ENCODE measurements at regions not wholly inside any gene's neighbourhood (a gene's known extent, or its start where the extent isn't known, plus 50 kb on each side); places are given as distances from the start of the nearest gene placed in this dataset.
"Not testable (repeated sequence)": the region's sequence is repeated elsewhere in the genome, so short reads cannot be mapped to it uniquely, and the experiment has no call there.

DNA sequence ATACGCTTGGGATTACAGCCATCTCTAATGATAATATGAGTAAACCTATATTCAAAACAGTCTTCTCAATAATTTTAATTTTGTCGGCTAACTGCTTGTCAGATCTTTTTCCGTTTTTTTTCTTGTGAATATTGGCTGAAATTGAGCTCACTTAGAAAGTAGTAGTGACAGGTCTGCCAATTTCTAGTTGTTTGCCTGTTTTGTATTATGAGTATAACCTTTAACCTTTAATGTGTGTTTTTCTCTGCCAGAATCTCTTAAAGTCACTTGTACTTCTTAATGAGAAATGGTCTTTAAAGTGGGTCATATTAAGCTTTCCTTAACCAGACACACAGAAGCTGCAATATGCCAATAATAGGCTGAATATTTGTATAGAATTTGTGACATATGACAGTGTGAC, 511.0 kb downstream of the CSNK1G3 start:
- H3K9ac ChIP-seq (ENCODE audit: low read length) = no peak overlapping the region
- H3K27me3 ChIP-seq (ENCODE audit: control insufficient read depth, insufficient read depth, low read length) = no peaks in the 10 kb centered on the region
- no peak overlapping the region for H3K4me3 ChIP-seq (ENCODE audit: low read length)
- H3K4me1 ChIP-seq (ENCODE audit: control insufficient read depth, insufficient read depth, low read length) = no peaks in the 10 kb centered on the region
- H3K36me3 ChIP-seq (ENCODE audit: control insufficient read depth, insufficient read depth, low read length) = no peaks in the 10 kb centered on the region
- H3K9me3 ChIP-seq (ENCODE audit: control insufficient read depth, low read length) = no peaks in the 10 kb centered on the region

DNA sequence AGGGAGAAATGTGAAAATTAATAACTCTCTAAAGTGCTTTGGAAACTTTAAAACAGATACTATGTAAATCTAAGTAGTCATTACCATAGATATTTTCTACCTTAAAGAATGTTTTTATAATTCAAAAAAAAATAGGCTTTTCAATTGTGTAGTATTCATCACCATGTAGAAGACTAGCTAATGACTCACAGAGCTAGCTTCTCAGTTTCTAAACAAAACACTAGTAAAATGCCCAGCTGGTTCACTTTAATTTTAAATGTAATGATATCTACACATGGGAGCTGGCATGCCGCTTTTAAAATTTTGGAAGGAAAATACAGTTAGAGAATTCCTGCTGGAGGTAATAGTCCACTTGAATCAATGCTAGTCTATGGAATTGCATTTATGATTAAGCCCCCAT, 509.8 kb downstream of the CSNK1G3 start:
- Histone ChIP-seq H3K36me3 (ENCODE audit: control insufficient read depth, insufficient read depth, low read length) (no peaks in the 10 kb centered on the region), H3K9me3 (ENCODE audit: control insufficient read depth, low read length) (no peaks in the 10 kb centered on the region), H3K27me3 (ENCODE audit: control insufficient read depth, insufficient read depth, low read length) (no peaks in the 10 kb centered on the region), H3K9ac (ENCODE audit: low read length) (no peak overlapping the region), H3K4me3 (ENCODE audit: low read length) (no peak overlapping the region), H3K4me1 (ENCODE audit: control insufficient read depth, insufficient read depth, low read length) (no peaks in the 10 kb centered on the region)

DNA sequence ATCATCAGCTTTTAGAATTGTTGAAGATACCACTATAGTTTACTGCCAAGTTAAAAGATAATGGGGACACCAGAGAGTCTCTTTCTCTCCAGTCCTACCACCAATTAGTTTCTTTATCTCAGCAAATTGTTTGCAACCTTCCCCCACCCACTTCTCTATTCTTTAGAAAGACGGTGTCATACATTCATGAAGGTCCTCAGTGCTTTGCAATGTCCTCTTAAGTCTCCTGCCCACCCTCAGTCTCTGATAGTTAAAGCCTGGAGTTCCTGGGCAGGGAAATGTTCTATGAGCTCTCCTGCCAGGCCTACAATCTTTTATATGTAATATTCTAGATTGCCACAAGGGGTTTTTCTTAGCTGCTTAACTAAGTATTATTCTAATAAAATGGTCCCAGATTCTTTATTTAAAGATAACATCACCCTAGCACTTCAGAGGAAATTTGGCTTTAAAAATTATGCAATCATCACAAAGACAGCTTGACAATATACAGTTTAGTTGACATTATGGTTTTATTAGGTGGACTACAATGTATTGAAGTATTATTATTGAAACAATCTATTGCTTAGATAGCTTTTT, 509.2 kb downstream of the CSNK1G3 start:
- H3K4me3 ChIP-seq (ENCODE audit: low read length) = no peak overlapping the region
- no peaks in the 10 kb centered on the region for H3K36me3 ChIP-seq (ENCODE audit: control insufficient read depth, insufficient read depth, low read length)
- no peaks in the 10 kb centered on the region for H3K27me3 ChIP-seq (ENCODE audit: control insufficient read depth, insufficient read depth, low read length)
- H3K4me1 ChIP-seq (ENCODE audit: control insufficient read depth, insufficient read depth, low read length) = no peaks in the 10 kb centered on the region
- no peaks in the 10 kb centered on the region for H3K9me3 ChIP-seq (ENCODE audit: control insufficient read depth, low read length)
- no peak overlapping the region for H3K9ac ChIP-seq (ENCODE audit: low read length)

DNA sequence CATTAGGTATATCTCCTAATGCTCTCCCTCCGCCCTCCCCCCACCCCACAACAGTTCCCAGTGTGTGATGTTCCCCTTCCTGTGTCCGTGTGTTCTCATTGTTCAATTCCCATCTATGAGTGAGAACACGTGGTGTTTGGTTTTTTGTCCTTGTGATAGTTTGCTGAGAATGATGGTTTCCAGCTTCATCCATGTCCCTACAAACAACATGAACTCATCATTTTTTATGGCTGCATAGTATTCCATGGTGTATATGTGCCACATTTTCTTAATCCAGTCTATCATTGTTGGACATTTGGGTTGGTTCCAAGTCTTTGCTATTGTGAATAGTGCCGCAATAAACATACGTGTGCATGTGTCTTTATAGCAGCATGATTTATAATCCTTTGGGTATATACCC, 505.3 kb downstream of the CSNK1G3 start:
- H3K9me3 ChIP-seq (ENCODE audit: control insufficient read depth, low read length); H3K4me1 ChIP-seq (ENCODE audit: control insufficient read depth, insufficient read depth, low read length); H3K4me3 ChIP-seq (ENCODE audit: low read length); H3K36me3 ChIP-seq (ENCODE audit: control insufficient read depth, insufficient read depth, low read length); H3K9ac ChIP-seq (ENCODE audit: low read length); H3K27me3 ChIP-seq (ENCODE audit: control insufficient read depth, insufficient read depth, low read length): not testable (repeated sequence)

DNA sequence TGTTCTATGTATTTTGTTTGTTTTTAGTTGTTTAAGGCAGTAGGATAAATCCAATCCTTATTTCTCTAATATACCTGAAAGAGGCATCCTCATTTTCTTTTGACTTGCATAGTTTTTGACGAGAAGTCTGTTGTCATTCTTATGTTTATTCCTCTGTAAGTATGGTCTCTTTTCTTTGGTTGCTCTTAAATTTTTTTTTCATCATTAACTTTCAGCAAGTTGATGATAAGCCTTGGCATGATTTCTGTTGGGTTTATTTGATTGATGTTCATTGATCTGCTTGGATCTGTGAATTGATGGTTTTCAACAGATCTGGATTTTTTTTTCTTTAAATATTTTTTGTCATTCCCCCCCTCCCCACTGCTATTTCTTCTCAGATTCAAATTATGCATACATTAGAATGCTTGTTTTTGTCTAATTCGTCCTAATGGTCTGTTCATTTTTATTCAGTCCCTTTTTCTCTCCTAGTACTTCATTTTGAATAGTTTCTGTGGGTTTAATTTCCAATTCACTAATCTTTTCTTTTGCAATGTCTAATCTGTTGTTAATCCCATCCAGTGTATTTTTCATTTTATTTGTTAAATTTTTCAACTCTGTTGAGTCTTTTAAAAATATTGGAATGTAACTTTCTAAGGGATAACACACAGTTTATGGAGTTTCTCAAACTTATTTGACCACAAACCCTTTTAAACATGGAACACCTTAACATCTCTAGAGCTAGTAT, 495.9 kb downstream of the CSNK1G3 start:
- no peaks in the 10 kb centered on the region for H3K4me1 ChIP-seq (ENCODE audit: control insufficient read depth, insufficient read depth, low read length)
- no peak overlapping the region for H3K9ac ChIP-seq (ENCODE audit: low read length)
- H3K4me3 ChIP-seq (ENCODE audit: low read length) = no peak overlapping the region
- H3K9me3 ChIP-seq (ENCODE audit: control insufficient read depth, low read length) = no peaks in the 10 kb centered on the region
- no peaks in the 10 kb centered on the region for H3K27me3 ChIP-seq (ENCODE audit: control insufficient read depth, insufficient read depth, low read length)
- H3K36me3 ChIP-seq (ENCODE audit: control insufficient read depth, insufficient read depth, low read length) = no peaks in the 10 kb centered on the region

DNA sequence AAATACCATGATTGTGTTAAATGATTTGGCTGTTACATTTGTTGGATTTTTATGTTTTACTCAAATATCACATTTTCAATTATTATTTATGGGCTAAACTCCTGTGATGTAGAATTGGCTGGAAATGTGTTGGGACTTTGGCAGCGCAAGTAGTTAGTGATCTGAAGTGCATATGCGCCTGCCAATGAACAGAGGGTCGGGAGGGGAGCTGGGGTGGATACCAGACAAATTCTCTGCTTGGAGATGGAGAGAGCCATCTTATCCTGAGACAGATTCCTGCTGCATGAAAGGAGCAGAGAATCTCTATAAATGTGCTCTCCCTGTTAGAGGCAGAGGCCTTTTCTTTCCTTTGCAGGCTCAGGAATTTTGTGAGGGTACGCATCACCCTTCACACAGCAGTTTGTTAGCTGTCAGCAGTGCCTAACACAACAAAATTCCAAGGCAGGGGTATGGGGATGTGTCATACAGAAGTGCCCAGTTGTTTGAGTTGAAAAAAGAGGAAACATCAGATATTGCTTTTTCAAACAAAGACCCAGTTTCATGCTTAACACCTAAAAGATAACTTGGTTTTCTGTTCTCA, 489.1 kb downstream of the CSNK1G3 start:
- no peak overlapping the region for H3K4me3 ChIP-seq (ENCODE audit: low read length)

DNA sequence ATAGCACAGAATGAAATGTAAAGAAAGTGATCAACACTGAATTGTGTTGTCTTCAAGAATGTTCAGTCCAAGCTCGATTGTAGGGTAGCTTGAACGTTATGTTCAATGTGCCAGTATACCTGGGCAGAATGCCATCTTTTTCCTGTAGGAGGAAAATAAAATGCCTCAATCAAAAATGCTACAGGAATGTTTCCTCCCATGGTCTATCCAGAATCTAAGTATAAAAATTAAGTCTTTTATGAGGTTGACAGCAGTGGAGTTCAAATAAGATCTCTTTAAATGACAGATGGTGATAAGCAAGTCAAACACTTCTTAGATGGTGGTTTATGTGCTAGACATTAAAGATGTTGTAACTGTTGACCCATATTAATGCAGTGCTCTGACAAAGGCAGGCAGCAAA, 488.6 kb downstream of the CSNK1G3 start:
- H3K4me1 ChIP-seq (ENCODE audit: control insufficient read depth, insufficient read depth, low read length) = no peaks in the 10 kb centered on the region
- no peak overlapping the region for H3K4me3 ChIP-seq (ENCODE audit: low read length)
- H3K27me3 ChIP-seq (ENCODE audit: control insufficient read depth, insufficient read depth, low read length) = no peaks in the 10 kb centered on the region
- no peaks in the 10 kb centered on the region for H3K9me3 ChIP-seq (ENCODE audit: control insufficient read depth, low read length)
- H3K36me3 ChIP-seq (ENCODE audit: control insufficient read depth, insufficient read depth, low read length) = no peaks in the 10 kb centered on the region
- no peak overlapping the region for H3K9ac ChIP-seq (ENCODE audit: low read length)

More for the DNA sequence above, 489.1 kb downstream of the CSNK1G3 start:
- Histone ChIP-seq H3K4me1 (ENCODE audit: control insufficient read depth, insufficient read depth, low read length) (no peaks in the 10 kb centered on the region), H3K9ac (ENCODE audit: low read length) (no peak overlapping the region), H3K27me3 (ENCODE audit: control insufficient read depth, insufficient read depth, low read length) (no peaks in the 10 kb centered on the region), H3K9me3 (ENCODE audit: control insufficient read depth, low read length) (no peaks in the 10 kb centered on the region), H3K36me3 (ENCODE audit: control insufficient read depth, insufficient read depth, low read length) (no peaks in the 10 kb centered on the region)

DNA sequence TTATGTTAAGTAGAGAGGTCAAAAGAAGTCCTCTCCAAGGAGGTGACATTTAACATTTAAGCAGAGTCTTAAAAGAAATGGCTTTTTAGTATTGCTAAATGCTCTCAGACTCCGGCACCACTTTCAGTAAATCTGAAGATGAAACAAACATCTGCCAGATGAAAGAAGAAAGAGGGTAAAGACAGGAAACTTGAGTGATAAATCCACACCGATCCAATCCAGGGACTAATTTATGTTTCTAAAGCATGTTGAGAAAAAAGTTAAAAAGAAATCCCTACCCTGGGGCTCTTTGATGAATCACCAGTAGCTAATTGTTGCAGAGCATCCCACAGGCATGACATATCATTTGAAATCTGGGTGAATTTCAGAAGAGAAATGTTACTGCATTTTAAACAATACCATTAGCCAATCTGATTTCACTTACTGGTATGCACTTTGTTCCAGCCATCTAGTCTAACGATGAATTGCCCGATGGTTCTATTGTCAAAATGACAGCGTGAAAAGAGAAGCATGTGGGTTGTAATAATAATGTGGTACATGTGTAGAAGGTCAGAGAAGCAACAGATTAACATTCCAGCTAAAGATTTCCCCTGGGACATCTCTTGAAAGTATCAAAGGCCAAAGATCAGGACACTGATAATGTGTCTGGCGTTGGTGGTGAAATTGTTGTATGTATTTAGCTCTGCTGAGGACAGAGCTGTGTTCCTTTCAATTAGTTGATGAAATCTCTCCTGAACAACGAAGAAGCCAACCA, 485.7 kb downstream of the CSNK1G3 start:
- Histone ChIP-seq H3K36me3 (ENCODE audit: control insufficient read depth, insufficient read depth, low read length) (no peaks in the 10 kb centered on the region), H3K9me3 (ENCODE audit: control insufficient read depth, low read length) (no peaks in the 10 kb centered on the region), H3K27me3 (ENCODE audit: control insufficient read depth, insufficient read depth, low read length) (no peaks in the 10 kb centered on the region)

DNA sequence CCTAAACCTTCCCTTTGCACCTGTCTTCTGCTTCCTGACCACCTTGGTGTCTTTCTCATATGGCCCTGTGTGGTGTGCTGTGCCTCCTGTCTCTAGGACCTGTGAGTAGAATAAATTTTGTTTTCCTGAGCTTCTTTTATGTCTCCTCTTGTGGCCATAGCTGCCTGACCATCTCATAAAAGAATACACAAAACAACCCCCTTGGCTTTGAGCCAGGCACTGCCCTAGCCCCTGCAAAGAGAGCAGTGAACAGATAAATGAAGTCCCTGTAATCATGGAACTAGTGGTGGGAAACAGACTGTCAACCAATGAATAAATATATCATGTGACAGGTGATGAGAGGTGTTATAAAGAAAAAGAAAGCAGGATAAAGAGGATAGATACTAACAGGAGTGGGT, 485.1 kb downstream of the CSNK1G3 start:
- H3K4me1 ChIP-seq (ENCODE audit: control insufficient read depth, insufficient read depth, low read length) = no peaks in the 10 kb centered on the region
- no peaks in the 10 kb centered on the region for H3K27me3 ChIP-seq (ENCODE audit: control insufficient read depth, insufficient read depth, low read length)
- H3K9me3 ChIP-seq (ENCODE audit: control insufficient read depth, low read length) = no peaks in the 10 kb centered on the region
- no peak overlapping the region for H3K4me3 ChIP-seq (ENCODE audit: low read length)
- H3K9ac ChIP-seq (ENCODE audit: low read length) = no peak overlapping the region
- H3K36me3 ChIP-seq (ENCODE audit: control insufficient read depth, insufficient read depth, low read length) = no peaks in the 10 kb centered on the region

More for the DNA sequence above, 485.7 kb downstream of the CSNK1G3 start:
- H3K4me1 ChIP-seq (ENCODE audit: control insufficient read depth, insufficient read depth, low read length) = no peaks in the 10 kb centered on the region
- H3K9ac ChIP-seq (ENCODE audit: low read length) = no peak overlapping the region
- H3K4me3 ChIP-seq (ENCODE audit: low read length) = no peak overlapping the region

DNA sequence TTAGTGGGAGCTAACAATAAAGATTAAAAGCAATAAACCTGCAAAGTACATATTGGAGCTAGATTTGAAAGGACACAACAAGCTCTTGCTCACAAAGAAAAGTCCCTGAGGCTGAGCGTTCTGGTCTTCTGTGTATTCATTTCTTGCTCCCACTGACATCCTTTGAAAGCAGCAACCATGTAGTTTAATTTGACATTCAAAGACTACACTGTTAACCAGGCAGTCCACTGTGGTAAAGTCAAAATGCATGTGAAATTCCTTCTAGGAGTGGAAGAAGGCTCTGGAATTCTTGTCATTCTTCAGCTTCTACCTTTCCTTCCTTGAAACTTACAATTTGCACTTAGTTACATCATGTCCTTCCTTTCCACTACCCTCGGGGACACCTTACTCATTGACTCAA, 480.7 kb downstream of the CSNK1G3 start:
- Histone ChIP-seq H3K9me3 (ENCODE audit: control insufficient read depth, low read length) (no peaks in the 10 kb centered on the region), H3K27me3 (ENCODE audit: control insufficient read depth, insufficient read depth, low read length) (no peaks in the 10 kb centered on the region), H3K4me3 (ENCODE audit: low read length) (no peak overlapping the region), H3K36me3 (ENCODE audit: control insufficient read depth, insufficient read depth, low read length) (no peaks in the 10 kb centered on the region), H3K9ac (ENCODE audit: low read length) (no peak overlapping the region), H3K4me1 (ENCODE audit: control insufficient read depth, insufficient read depth, low read length) (no peaks in the 10 kb centered on the region)

DNA sequence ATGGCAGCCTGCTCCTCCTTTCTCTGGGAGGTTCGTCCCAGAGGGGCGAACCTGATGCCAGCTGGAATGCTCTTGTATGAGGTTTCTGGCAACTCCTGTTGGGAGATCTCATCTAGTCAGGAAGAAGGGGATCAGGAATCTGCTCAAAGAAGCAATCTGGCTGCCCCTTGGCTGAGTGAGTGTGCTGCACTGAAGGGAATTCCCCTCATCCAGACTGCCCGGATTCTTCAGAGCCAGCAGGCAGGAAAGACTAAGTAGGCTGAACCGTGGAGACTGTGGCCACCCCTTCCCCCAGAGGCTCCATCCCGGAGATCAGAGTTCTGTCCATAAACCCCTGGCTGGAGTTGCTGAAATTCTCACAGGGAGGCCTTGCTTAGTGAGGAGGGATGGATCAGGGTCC, 476.0 kb downstream of the CSNK1G3 start:
- H3K4me3 ChIP-seq (ENCODE audit: low read length) = no peak overlapping the region
- no peaks in the 10 kb centered on the region for H3K4me1 ChIP-seq (ENCODE audit: control insufficient read depth, insufficient read depth, low read length)
- no peaks in the 10 kb centered on the region for H3K36me3 ChIP-seq (ENCODE audit: control insufficient read depth, insufficient read depth, low read length)
- no peak overlapping the region for H3K9ac ChIP-seq (ENCODE audit: low read length)
- H3K9me3 ChIP-seq (ENCODE audit: control insufficient read depth, low read length) = no peaks in the 10 kb centered on the region
- H3K27me3 ChIP-seq (ENCODE audit: control insufficient read depth, insufficient read depth, low read length) = no peaks in the 10 kb centered on the region

DNA sequence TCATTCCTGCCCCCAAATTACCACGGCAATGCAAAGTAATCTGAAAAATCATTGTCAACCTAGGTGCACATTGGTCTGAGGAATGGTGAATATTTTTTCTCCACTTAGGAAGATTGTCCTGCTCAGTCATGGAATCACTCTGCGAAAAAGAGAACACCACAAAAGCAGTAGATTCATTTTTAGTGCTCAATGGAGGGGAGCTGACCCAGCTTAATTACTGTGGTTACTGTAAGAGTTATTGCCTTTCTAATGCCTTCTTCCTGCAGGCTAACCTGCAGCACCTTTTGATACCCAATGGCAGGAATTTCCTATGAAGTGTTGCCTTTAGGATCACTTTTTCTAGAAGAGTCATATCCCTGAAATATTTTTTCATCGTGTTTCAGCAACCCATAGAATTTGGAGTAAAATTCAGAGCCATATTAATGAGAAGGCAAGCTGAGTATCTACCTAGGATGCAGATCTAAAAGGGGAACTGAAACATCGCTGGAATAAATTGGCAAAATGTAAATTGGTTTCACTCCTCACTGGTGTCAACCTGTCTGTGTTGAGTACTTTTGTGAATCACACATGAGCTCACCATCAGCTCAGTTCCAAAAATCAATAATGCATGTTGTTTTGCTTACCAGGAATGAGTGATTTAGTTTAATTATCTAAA, 464.5 kb downstream of the CSNK1G3 start:
- H3K9ac ChIP-seq (ENCODE audit: low read length) = no peak overlapping the region

More for the DNA sequence above, 464.5 kb downstream of the CSNK1G3 start:
- H3K9me3 ChIP-seq (ENCODE audit: control insufficient read depth, low read length) = no peaks in the 10 kb centered on the region
- H3K36me3 ChIP-seq (ENCODE audit: control insufficient read depth, insufficient read depth, low read length) = no peaks in the 10 kb centered on the region
- no peaks in the 10 kb centered on the region for H3K27me3 ChIP-seq (ENCODE audit: control insufficient read depth, insufficient read depth, low read length)
- H3K4me3 ChIP-seq (ENCODE audit: low read length) = no peak overlapping the region
- H3K4me1 ChIP-seq (ENCODE audit: control insufficient read depth, insufficient read depth, low read length) = no peaks in the 10 kb centered on the region

All from mucosa of stomach (tissue), 1 donor.